ENCODE measurements at regions not wholly inside any gene's neighbourhood (a gene's known extent, or its start where the extent isn't known, plus 50 kb on each side); places are given as distances from the start of the nearest gene placed in this dataset.

- Histone ChIP-seq H3K4me2 (ENCODE audit: low read length) (no peak overlapping the region), H4K20me1 (ENCODE audit: insufficient read depth, low read length) (no peaks in the 10 kb centered on the region), H3F3A (ENCODE audit: insufficient read depth, low read length) (no peaks in the 10 kb centered on the region), H3K9me2 (ENCODE audit: low read depth, low read length) (no peaks in the 10 kb centered on the region), H3K27ac (ENCODE audit: low read depth, low read length, poor library complexity, severe bottlenecking) (no peak overlapping the region), H3K9me3 (ENCODE audit: low read length) (no peaks in the 10 kb centered on the region), H3K79me2 (ENCODE audit: insufficient read depth, low read length) (no peaks in the 10 kb centered on the region), H3K36me3 (ENCODE audit: insufficient read depth, low read length) (no peaks in the 10 kb centered on the region), H3K9ac (ENCODE audit: low read length) (no peak overlapping the region), H3K4me3 (ENCODE audit: low read depth, low read length, poor library complexity, severe bottlenecking) (no peak overlapping the region), H3K27me3 (ENCODE audit: insufficient read depth, low read length) (peaks cover 3% of the 10 kb centered on the region; the same call in 1 of the 2 replicates), H3K4me1 (ENCODE audit: insufficient read depth, low read length, severe bottlenecking) (no peaks in the 10 kb centered on the region), H2AFZ (ENCODE audit: low read length) (no peak overlapping the region)
- no peak for TF ChIP-seq EZH2 (IDR thresholded peaks at IDR 0.05; ENCODE audit: borderline replicate concordance, low read length)
- TF ChIP-seq, protein P1, sequence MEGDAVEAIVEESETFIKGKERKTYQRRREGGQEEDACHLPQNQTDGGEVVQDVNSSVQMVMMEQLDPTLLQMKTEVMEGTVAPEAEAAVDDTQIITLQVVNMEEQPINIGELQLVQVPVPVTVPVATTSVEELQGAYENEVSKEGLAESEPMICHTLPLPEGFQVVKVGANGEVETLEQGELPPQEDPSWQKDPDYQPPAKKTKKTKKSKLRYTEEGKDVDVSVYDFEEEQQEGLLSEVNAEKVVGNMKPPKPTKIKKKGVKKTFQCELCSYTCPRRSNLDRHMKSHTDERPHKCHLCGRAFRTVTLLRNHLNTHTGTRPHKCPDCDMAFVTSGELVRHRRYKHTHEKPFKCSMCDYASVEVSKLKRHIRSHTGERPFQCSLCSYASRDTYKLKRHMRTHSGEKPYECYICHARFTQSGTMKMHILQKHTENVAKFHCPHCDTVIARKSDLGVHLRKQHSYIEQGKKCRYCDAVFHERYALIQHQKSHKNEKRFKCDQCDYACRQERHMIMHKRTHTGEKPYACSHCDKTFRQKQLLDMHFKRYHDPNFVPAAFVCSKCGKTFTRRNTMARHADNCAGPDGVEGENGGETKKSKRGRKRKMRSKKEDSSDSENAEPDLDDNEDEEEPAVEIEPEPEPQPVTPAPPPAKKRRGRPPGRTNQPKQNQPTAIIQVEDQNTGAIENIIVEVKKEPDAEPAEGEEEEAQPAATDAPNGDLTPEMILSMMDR (IDR thresholded peaks at IDR 0.05; ENCODE audit: low read length), result no peak
Measured at GRCh38 chr16:9322769-9323168, 231.3 kb downstream of the HAPSTR1 start.

GRCh38 chr16:9323170-9323569 lies 231.7 kb downstream of the HAPSTR1 start:
- Histone ChIP-seq H2AFZ (ENCODE audit: low read length) (no peak overlapping the region), H3K9ac (ENCODE audit: low read length) (no peak overlapping the region), H3K9me3 (ENCODE audit: low read length) (no peaks in the 10 kb centered on the region), H3K79me2 (ENCODE audit: insufficient read depth, low read length) (no peaks in the 10 kb centered on the region), H3K4me2 (ENCODE audit: low read length) (no peak overlapping the region), H3K4me1 (ENCODE audit: insufficient read depth, low read length, severe bottlenecking) (no peaks in the 10 kb centered on the region), H3K27me3 (ENCODE audit: insufficient read depth, low read length) (peaks cover 3% of the 10 kb centered on the region; the same call in 1 of the 2 replicates), H3K9me2 (ENCODE audit: low read depth, low read length) (no peaks in the 10 kb centered on the region), H3K4me3 (ENCODE audit: low read depth, low read length, poor library complexity, severe bottlenecking) (no peak overlapping the region), H3F3A (ENCODE audit: insufficient read depth, low read length) (no peaks in the 10 kb centered on the region), H3K36me3 (ENCODE audit: insufficient read depth, low read length) (no peaks in the 10 kb centered on the region), H3K27ac (ENCODE audit: low read depth, low read length, poor library complexity, severe bottlenecking) (no peak overlapping the region), H4K20me1 (ENCODE audit: insufficient read depth, low read length) (no peaks in the 10 kb centered on the region)
- TF ChIP-seq, protein P1 (IDR thresholded peaks at IDR 0.05; ENCODE audit: low read length), result no peak
- TF ChIP-seq EZH2 (IDR thresholded peaks at IDR 0.05; ENCODE audit: borderline replicate concordance, low read length), result no peak

GRCh38 chr16:9327253-9327652 lies 235.8 kb downstream of the HAPSTR1 start:
- H3K9me3 ChIP-seq (ENCODE audit: low read length), result no peaks in the 10 kb centered on the region
- H2AFZ ChIP-seq (ENCODE audit: low read length), result no peak overlapping the region
- H3F3A ChIP-seq (ENCODE audit: insufficient read depth, low read length), result no peaks in the 10 kb centered on the region

More at GRCh38 chr16:9327253-9327652, 235.8 kb downstream of the HAPSTR1 start:
- Histone ChIP-seq H3K36me3 (ENCODE audit: insufficient read depth, low read length) (no peaks in the 10 kb centered on the region), H3K9ac (ENCODE audit: low read length) (no peak overlapping the region), H3K4me3 (ENCODE audit: low read depth, low read length, poor library complexity, severe bottlenecking) (no peak overlapping the region), H4K20me1 (ENCODE audit: insufficient read depth, low read length) (no peaks in the 10 kb centered on the region), H3K27ac (ENCODE audit: low read depth, low read length, poor library complexity, severe bottlenecking) (no peak overlapping the region), H3K27me3 (ENCODE audit: insufficient read depth, low read length) (peaks cover 3% of the 10 kb centered on the region; the same call in 1 of the 2 replicates), H3K9me2 (ENCODE audit: low read depth, low read length) (no peaks in the 10 kb centered on the region), H3K4me1 (ENCODE audit: insufficient read depth, low read length, severe bottlenecking) (no peaks in the 10 kb centered on the region), H3K79me2 (ENCODE audit: insufficient read depth, low read length) (no peaks in the 10 kb centered on the region), H3K4me2 (ENCODE audit: low read length) (no peak overlapping the region)
- no peak for TF ChIP-seq EZH2 (IDR thresholded peaks at IDR 0.05; ENCODE audit: borderline replicate concordance, low read length)
- TF ChIP-seq, protein P1 (IDR thresholded peaks at IDR 0.05; ENCODE audit: low read length), result no peak

Data from OCI-LY1 (cell line).